GM12865 (cell line): ENCODE measurements at regions not wholly inside any gene's neighbourhood (a gene's known extent, or its start where the extent isn't known, plus 50 kb on each side); places are given as distances from the start of the nearest gene placed in this dataset.

Source experiments
- DNase-seq: peaks from one replicate; pipeline ENCODE4 v3.0.0; 2010; ENCODE audit warnings: low read depth
- H3K4me3 ChIP-seq: 2 replicates; pipeline ENCODE4 v1.5.1; 2011; ENCODE audit warnings: mild to moderate bottlenecking, low read depth, low read length, control low read depth
- CTCF ChIP-seq: IDR thresholded peaks from 2 replicates; pipeline ENCODE4 v1.5.1; 2011; ENCODE audit warnings: low read length, control low read depth, low read depth, inconsistent platforms; ENCODE audit not compliant: insufficient read depth; ENCODE audit errors: missing control alignments

GRCh38 chr16:51851111-51851510 is 695.8 kb downstream of the TOX3 start:
- TF ChIP-seq CTCF = no peak
- no peak overlapping the region for H3K4me3 ChIP-seq
- DNase-seq = no peak

GRCh38 chr16:51849715-51850114 is 697.2 kb downstream of the TOX3 start:
- no peak for TF ChIP-seq CTCF
- no peak overlapping the region for H3K4me3 ChIP-seq

GRCh38 chr16:51845586-51846305 is 694.7 kb upstream of the SALL1 start:
- no peak overlapping the region for H3K4me3 ChIP-seq
- no peak for TF ChIP-seq CTCF
- DNase-seq = no peak

More at GRCh38 chr16:51849715-51850114, 697.2 kb downstream of the TOX3 start:
- DNase-seq = no peak

- DNase-seq = no peak
- no peak overlapping the region for H3K4me3 ChIP-seq
- no peak for TF ChIP-seq CTCF
Observed at GRCh38 chr16:51839727-51840462, 688.8 kb upstream of the SALL1 start.

GRCh38 chr16:51834794-51835193 is 683.7 kb upstream of the SALL1 start:
- no peak for TF ChIP-seq CTCF
- DNase-seq = no peak
- H3K4me3 ChIP-seq = no peak overlapping the region

- H3K4me3 ChIP-seq = no peak overlapping the region
- TF ChIP-seq CTCF = no peak
- no peak for DNase-seq
Observed at GRCh38 chr16:51834133-51834532, 683.1 kb upstream of the SALL1 start.
